Fibroblast of lung (primary cell): ENCODE measurements at regions not wholly inside any gene's neighbourhood (a gene's known extent, or its start where the extent isn't known, plus 50 kb on each side); places are given as distances from the start of the nearest gene placed in this dataset.
"Not testable (repeated sequence)": the region's sequence is repeated elsewhere in the genome, so short reads cannot be mapped to it uniquely, and the experiment has no call there.

Source experiments
- DNase-seq, 2 donors: peaks; one replicate each; pipeline versions ENCODE4 v3.0.0 to v3.0.0-alpha.2; 2010; ENCODE audit warnings: low read depth in 2 of 2
- H2AFZ ChIP-seq: 2 replicates; pipeline ENCODE4 v1.5.1; 2012; ENCODE audit warnings: low read length, control low read depth, inconsistent platforms
- H3K27ac ChIP-seq: 2 replicates; pipeline ENCODE4 v1.5.1; 2011; ENCODE audit warnings: low read length, control low read depth; ENCODE audit not compliant: insufficient read depth
- H3K27me3 ChIP-seq: 2 replicates; pipeline ENCODE4 v1.5.1; 2011; ENCODE audit warnings: mild to moderate bottlenecking, low read length; ENCODE audit not compliant: control insufficient read depth, insufficient read depth
- H3K36me3 ChIP-seq: 2 replicates; pipeline ENCODE4 v1.5.1; 2011; ENCODE audit warnings: low read length; ENCODE audit not compliant: control insufficient read depth, insufficient read depth
- H3K4me1 ChIP-seq: 2 replicates; pipeline ENCODE4 v1.5.1; 2011; ENCODE audit warnings: low read length; ENCODE audit not compliant: control insufficient read depth, insufficient read depth; ENCODE audit errors: extremely low read depth
- H3K4me2 ChIP-seq: 2 replicates; pipeline ENCODE4 v1.5.1; 2011; ENCODE audit warnings: low read length, control low read depth; ENCODE audit not compliant: insufficient read depth; ENCODE audit errors: extremely low read depth
- H3K4me3 ChIP-seq, 4 experiments: fragments of 200-600 bp in 1 of 4; sonication (generic) in 1 of 4; replicated peaks in 1 of 4; 2 replicates each; pipeline ENCODE4 v1.5.1; 2011 to 2016; ENCODE audit warnings: low read length in 4 of 4, low read depth in 3 of 4, mild to moderate bottlenecking in 3 of 4, control low read depth in 2 of 4, inconsistent platforms in 1 of 4, mixed read lengths in 1 of 4; ENCODE audit not compliant: insufficient read depth in 1 of 4; ENCODE audit errors: control extremely low read depth in 1 of 4
- H3K79me2 ChIP-seq: 2 replicates; pipeline ENCODE4 v1.5.1; 2012; ENCODE audit warnings: mild to moderate bottlenecking, low read length, inconsistent platforms; ENCODE audit not compliant: control insufficient read depth, insufficient read depth
- H3K9ac ChIP-seq: 2 replicates; pipeline ENCODE4 v1.5.1; 2011; ENCODE audit warnings: mild to moderate bottlenecking, low read length, control low read depth; ENCODE audit not compliant: insufficient read depth
- H3K9me3 ChIP-seq: 2 replicates; pipeline ENCODE4 v1.5.1; 2012; ENCODE audit warnings: low read depth, low read length; ENCODE audit not compliant: control insufficient read depth, insufficient read depth
- H4K20me1 ChIP-seq: 2 replicates; pipeline ENCODE4 v1.5.1; 2011; ENCODE audit warnings: low read length; ENCODE audit not compliant: control insufficient read depth, insufficient read depth; ENCODE audit errors: extremely low read depth
- CTCF ChIP-seq, 2 donors: IDR thresholded peaks in 1 of 2; conservative IDR thresholded peaks in 1 of 2; 1 replicate in 1 of 2; 2 replicates in 1 of 2; pipeline ENCODE4 v1.5.1; 2011 to 2012; ENCODE audit warnings: low read length in 2 of 2, control low read depth in 1 of 2, inconsistent platforms in 1 of 2, low read depth in 1 of 2, mild to moderate bottlenecking in 1 of 2
- EZH2 ChIP-seq: IDR thresholded peaks from 2 replicates; pipeline ENCODE4 v1.5.1; 2012; ENCODE audit warnings: low read length, control low read depth, mild to moderate bottlenecking; ENCODE audit errors: missing control alignments

GRCh38 chr12:131413006-131413405 is 297.9 kb upstream of the SFSWAP start:
- no peaks in the 10 kb centered on the region for H3K27me3 ChIP-seq
- H3K4me1 ChIP-seq = no peaks in the 10 kb centered on the region
- no peak overlapping the region for H3K9ac ChIP-seq
- H3K79me2 ChIP-seq = no peaks in the 10 kb centered on the region
- H3K27ac ChIP-seq = no peak overlapping the region
- no peak overlapping the region for H3K4me3 ChIP-seq
- no peaks in the 10 kb centered on the region for H3K36me3 ChIP-seq
- no peak overlapping the region for H3K4me2 ChIP-seq
- no peak for DNase-seq
- no peaks in the 10 kb centered on the region for H4K20me1 ChIP-seq
- no peaks in the 10 kb centered on the region for H3K9me3 ChIP-seq
- H2AFZ ChIP-seq = no peak overlapping the region
- TF ChIP-seq EZH2 = no peak
- TF ChIP-seq CTCF (conservative IDR thresholded peaks at IDR 0.05 in 1 of 2, IDR thresholded peaks at IDR 0.05 in 1 of 2; ENCODE audit: low read depth in 1 of 2, low read length in 2 of 2) = no peak

DNA sequence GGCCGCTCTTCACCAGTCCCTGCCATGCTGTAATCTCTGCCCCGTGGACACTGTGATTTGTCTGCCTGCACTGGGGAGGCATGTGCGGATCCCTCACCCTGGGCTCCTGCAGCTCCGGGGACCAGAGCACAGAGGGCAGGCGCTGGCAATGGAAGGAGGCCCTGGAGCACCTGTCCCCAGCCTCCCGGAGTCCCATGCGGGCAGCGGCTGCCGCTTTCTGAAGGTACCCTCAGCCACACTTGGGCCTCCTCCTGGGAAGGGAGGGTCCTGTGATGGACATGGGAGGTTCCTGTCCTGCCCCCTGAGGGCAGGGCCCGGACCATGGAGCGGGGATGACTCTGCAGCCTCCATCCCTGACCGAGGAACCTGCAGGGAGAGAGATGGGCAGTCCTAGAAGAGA is 297.4 kb upstream of the SFSWAP start:
- Histone ChIP-seq H3K4me2 (no peak overlapping the region), H3K36me3 (no peaks in the 10 kb centered on the region), H3K27ac (no peak overlapping the region), H3K4me1 (no peaks in the 10 kb centered on the region), H4K20me1 (no peaks in the 10 kb centered on the region), H3K4me3 (no peak overlapping the region), H2AFZ (no peak overlapping the region), H3K27me3 (no peaks in the 10 kb centered on the region), H3K9me3 (no peaks in the 10 kb centered on the region), H3K79me2 (no peaks in the 10 kb centered on the region), H3K9ac (no peak overlapping the region)
- DNase-seq = no peak
- TF ChIP-seq CTCF (conservative IDR thresholded peaks at IDR 0.05 in 1 of 2, IDR thresholded peaks at IDR 0.05 in 1 of 2; ENCODE audit: low read depth in 1 of 2, low read length in 2 of 2) (no peak), EZH2 (no peak)

- not testable (repeated sequence) for H3K27ac ChIP-seq, H3K4me1 ChIP-seq, H3K4me3 ChIP-seq, H3K4me2 ChIP-seq, DNase-seq, H3K79me2 ChIP-seq, H3K27me3 ChIP-seq, H3K36me3 ChIP-seq, H3K9ac ChIP-seq, H3K9me3 ChIP-seq, H2AFZ ChIP-seq, H4K20me1 ChIP-seq
Observed at GRCh38 chr12:131414155-131414922, 296.6 kb upstream of the SFSWAP start.
